Activated T-helper 1 cell treated with anti-CD3 and anti-CD28 coated beads, Interleukin-2, amount 50 U/mL, for 16 hours (primary cell): ENCODE measurements at regions not wholly inside any gene's neighbourhood (a gene's known extent, or its start where the extent isn't known, plus 50 kb on each side); places are given as distances from the start of the nearest gene placed in this dataset.
"Not testable (repeated sequence)": the region's sequence is repeated elsewhere in the genome, so short reads cannot be mapped to it uniquely, and the experiment has no call there.

Experiments used
- DNase-seq, 2 donors: peaks; one replicate each; pipeline ENCODE4 v3.0.0-alpha.2; 2020; ENCODE audit warnings: low read depth in 1 of 2, low spot score in 1 of 2

DNA sequence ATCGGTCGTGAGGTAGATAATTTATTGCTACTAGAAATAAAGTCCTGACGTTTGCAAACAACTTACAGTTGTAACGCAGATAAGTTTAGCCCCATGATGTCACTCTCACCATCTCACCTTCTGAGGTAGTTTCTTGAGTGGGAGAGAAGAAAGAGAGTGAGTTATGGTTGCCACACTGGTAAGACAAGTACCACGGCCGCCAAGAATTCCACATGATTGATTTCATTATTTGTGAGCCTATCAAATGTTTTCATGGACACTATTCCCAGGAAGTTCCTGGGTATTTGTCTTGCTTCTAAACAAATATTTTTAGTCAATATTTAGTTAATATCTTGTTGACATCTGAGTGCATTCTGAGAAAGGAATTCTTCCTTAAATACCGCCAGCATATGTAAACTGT, 339.4 kb upstream of the KIAA1217 start:
- no peak for DNase-seq

DNA sequence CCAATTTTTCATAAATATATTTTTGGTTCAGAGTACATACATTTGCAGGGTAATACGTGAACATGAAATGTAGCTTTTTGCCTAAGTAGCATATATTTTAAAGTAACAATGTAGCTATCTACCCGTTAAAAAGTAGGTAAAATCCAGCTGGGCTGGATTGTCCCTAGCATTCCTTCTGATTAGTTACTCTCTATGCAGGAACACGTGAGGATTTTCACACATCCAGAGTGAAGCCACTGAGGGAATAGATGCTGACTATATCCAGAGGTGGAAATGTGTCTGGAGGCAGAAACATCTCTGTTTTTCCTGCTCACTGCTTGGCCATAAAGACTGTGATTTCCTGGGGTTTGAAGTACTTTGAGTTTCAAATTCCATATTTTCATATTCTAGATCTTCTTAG, 338.9 kb upstream of the KIAA1217 start:
- no peak for DNase-seq

DNA sequence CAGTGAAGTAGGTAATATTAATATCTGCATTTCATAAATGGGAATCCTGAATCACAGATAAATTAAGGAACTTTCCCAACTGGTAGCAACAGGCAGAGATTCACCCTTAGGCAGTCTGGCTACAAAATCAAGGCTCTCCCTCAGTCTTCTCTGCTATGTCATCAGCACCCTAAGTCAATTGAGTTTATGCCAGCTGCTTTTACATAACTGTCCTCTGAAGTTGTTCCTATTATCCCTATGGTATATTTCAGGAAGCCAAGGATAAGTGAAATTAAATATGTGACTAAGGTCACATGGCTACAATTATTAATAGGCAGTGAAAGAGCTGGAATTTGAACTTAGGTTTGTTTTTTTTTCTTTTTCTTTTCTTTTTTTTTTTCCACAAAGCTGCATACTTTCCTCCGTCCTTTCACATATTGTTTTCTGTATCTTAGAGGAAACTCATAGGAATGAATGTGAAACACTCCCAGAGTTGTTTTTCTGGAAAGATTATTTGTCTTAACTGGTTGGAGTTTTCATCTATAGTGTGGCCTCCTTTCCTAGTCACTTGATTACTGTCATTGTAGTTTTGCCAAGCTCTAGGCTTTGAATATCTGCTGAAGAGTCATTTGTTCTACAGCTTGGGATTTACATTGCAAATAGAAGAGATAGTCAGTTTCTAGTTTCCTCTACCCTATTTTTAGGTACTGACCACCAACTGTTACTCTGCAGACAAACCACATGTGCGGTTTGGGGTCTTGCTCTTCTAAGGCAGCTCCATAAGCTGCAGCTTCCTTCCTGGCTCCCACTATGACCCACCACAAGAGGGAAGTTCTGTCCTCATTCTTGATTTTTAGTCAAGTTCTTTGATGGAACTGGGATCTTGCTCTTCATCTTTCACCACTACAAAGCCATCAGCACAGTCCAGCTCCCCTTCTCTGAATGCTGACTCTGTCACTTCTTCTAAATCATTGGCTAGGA, 338.0 kb upstream of the KIAA1217 start:
- DNase-seq: no peak

DNA sequence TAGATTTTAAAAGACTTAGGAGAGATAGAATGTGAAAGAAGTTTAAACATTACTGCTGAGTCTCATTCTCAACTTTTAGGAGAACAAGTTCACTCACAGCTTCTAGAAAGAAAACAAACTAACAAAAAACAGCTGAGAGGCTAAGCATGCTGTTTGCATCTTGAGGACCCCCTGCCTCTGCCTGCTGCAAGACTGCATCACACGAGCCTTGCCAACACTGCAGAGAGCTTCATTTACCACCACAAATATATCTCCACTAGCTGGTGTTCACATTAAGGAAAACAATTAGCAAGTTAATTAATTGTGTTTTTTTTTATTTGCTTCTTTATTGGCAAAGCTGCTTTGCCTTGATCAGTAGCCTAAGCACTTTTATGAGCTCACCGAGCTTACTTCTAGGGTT, 336.6 kb upstream of the KIAA1217 start:
- DNase-seq: no peak

DNA sequence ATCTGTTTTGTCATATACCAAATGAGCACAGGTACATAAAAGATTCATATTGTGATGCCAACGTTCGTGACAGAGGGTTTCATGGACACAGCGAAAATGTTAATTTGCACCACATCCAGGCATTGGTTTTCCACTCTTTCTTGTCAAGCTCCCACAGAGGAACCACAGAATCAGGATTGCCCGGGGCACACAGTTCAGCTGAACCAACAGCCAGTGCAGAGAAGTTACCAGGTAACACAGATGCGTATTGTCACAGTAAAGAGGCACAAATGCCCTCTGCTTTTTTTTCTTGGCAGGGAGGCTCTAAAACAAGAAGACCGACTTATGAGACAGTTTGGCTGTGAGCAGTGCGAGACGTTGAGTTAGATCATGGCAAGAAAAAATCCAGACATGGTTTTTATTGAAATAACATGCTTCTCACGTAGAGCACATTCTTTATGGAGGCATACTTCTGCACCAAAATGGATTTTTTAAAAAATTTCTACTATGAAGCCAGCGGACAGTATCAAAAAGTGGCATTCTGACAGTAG, 331.1 kb upstream of the KIAA1217 start:
- no peak for DNase-seq

DNA sequence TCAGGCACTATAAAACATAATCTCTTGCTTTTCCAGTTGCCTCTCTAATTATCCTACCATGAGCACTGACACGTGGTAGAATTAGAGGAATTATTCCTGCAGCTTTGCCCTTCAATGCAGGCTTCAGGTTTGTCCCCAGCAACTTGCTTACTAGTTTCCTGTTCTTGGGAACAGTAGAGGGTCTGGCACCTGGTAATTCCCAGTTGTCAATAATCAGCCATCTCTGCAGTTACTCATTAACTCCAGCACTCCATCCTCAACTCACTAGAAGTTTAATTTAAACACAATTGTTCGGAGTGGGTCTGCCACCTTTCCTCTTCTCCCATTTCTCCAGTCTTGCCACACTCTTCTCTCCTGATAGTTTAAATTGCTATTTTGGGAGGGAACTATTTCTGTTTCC, 324.3 kb upstream of the KIAA1217 start:
- no peak for DNase-seq

DNA sequence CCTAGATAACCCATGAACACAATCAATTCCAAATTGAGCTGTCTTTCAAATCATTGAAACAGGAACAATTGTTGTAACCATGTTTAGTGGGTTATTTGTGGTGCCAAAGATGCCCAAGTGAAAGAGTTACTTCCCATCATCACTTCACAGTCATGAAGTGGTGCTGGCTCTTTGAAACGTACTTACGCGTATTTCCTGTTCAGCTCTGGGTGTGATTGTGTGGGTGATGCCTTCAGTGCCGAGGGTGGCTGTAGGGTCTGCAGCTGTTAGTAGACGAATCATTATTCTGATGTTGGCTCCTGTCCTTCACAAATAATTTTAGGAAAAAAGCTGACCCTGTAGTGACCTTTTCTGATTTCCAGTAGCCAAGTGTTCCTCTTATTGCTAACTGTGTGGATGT, 323.1 kb upstream of the KIAA1217 start:
- DNase-seq: no peak

DNA sequence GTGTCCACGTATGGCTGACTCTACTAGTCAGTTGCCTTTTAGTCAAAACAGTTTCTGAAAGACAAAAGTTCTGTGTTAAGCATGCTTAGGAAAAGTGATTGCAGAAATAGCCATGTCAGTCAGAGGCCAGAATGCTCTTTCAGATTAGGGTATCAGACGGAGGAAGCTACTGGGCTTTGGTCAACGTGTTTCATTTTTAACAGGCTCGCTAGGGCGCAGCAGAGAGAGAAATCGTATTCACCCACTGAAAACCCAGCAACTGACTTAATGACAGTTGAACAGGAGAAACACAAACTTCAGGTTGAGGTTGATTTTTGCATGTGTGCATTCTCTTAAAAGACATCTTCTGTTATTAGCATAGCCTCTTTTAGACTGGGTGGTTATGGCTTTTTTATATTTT, 322.6 kb upstream of the KIAA1217 start:
- DNase-seq: no peak

DNA sequence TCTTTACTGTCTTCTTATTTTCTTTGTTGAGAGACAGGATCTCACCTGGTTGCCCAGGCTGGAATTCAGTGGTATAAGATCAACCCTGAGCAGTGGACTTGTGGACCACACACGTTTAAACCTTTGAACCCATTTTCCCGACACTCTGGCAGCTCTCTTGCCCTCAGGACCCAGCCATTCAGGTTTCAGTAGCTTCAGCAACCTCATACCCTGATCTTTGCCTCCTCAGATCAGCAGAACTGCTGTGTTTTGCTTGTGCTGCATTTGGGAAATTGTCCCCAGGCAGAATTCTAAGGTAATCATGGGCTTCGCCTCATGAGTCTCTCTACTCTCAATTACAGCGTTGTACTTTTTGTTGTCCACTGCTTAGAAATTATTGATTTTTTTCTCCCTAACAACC, 317.6 kb upstream of the KIAA1217 start:
- no peak for DNase-seq

DNA sequence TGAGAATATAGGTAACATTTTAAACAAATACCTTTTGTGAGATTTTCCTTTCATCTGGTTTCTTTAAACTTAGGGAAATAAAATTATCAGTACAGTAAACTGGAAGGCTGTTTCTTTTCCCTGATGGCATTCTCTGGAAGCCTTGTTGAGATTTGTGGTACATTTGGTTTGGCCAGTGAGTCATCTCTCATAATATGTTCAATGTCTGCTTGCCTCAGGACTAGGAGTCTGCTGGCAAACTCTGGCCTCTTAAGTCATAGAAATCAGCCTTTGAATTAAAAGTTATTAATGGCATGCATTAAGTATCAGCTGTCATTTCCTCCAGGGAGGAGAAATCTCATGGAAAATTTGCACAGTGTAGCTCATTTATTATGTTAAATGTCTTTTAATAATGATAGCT, 316.6 kb upstream of the KIAA1217 start:
- no peak for DNase-seq

DNA sequence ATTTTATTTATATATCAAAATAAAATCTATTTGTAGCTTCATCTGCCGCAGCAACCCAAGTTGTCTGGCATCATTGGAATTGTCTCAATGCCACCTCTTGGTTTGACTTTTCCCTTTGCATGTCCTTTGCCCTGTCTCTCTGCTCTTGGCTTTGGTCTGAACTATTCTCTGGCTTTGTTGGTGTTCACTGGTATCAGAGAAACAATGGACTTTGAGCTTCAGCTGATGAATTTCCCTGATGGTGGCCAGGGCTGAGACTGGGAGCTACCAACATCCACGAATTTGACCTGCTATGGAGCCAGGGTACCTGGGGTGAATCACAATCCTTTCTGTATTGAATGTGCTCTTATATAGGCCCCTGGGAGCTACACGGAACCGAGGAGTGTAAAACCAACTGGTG, 311.7 kb upstream of the KIAA1217 start:
- DNase-seq: no peak

DNA sequence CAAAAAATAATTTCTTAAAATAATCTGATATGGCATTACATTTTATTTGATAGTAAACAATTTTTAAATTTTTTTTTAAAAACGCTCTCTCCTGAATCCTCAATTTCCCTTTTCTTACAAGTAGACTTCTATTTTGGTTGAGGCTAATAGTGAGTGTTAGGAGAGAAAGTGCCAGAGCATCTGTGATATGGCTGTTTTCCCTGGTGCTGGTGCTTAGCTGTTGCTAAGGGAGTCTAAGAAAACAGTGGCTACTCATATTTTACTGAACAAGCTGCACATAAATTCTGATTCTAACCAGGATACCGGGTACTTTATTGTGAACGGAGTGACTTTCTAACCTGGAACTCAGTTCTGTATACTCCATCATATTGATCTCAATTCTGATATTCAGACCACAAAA, 311.1 kb upstream of the KIAA1217 start:
- DNase-seq: no peak

DNA sequence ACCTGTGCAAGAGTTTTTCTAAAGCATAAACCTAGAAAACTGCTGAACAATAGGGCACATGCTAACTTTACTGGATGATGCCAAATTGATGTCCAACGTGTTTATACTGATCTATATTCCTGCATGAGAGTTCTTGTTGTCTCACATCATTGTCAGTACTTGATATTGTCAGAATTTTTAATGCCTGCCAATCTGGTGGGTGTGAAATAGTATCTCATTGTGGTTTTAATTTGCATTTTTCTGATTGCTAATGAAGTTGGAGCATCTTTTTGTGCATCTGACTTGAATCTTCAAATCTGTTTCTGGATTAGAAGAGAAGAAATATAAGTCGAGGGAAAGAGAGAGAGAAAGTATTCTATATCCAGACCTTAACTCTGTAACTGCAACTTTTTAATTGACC, 309.8 kb upstream of the KIAA1217 start:
- no peak for DNase-seq

DNA sequence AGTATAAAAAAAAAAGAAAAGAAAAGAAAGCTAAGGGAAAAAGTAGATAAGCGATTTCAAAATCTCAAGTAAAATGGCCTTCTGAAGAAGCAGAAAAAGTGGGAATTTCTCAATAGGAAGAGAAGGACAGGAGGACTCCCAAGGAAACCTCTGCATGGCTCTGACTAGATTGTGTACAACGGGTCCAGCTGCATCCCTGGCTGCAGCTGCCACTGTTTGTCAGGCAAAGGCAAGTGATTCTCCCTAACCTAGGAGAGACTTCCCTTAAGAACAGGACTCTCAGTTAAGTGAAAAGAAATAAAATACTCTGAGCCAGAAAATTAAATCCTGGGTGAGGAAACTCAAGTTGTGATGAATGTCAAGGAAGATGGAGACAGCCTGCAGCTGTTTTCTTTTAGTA, 298.6 kb upstream of the KIAA1217 start:
- DNase-seq: no peak

DNA sequence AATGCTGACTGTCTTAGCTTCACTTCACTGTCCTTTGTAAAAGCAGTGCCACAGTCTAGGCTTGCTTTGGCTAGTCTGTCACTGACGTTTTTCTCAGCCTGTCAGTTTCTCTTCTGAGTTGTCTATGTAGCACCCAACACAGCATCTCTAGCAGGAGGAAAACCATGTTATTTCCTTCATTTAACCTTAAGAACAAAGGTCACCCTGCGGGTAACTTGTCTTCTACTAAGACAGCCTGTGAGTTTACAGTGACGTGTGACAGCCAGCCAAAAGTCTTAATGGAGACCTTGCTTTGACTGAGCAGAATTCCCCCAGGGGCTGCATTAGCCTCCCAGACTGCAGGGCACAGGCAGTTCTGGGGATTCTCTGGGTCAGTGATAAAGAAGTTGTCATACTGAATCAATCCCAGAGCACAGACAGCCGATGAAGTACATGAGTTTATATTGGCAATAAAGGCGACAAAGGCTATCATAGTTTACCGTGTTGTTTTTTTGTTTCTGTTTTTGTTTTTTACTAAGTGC, 296.0 kb upstream of the KIAA1217 start:
- DNase-seq: no peak

DNA sequence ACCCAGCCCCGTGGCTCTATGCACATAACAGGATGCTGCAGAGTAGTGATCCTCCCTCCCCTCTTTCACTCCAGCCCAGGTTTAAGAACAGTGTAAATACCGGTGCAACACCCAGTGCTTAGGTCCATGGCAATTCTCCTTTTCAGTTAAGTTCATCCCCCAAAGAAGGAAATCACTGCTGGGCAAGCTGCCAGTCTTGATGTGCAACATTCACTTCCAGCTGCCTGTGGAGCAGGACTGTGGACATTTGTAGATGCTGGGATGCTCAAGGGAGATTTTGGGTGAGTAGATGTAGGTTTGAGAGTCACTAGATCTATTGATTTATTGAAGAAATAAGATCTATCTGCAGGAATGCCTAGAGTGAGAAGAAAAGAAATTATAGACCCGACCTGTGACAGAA, 294.3 kb upstream of the KIAA1217 start:
- DNase-seq: no peak

DNA sequence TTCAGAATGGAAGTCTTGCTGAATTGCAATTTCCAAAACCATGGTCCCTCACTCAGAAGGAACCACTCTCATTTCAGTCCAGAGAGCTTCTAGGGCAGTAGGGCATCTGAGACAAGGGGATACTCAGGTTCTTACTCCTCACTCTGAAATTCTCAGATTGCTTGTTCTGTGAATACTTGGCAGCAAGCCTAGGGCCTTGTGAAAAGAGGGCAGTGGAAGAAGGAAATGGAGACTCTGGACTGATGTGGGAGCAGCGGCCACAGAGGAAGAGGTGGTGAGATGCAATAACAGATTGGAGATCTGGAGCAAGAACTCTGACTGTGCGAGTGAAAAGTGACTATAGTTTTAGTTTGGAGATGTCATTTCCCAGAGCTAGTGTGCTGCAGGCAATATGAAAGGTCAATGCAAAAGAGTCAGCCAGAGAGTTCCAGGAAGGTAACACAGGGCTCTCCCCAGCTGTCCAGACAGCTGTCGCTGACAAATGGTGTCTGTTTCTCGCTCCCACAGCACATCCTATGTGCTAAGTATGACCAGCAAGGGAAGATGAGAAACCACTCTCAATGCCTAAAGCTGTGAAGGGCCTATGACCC, 291.6 kb upstream of the KIAA1217 start:
- DNase-seq: no peak

DNA sequence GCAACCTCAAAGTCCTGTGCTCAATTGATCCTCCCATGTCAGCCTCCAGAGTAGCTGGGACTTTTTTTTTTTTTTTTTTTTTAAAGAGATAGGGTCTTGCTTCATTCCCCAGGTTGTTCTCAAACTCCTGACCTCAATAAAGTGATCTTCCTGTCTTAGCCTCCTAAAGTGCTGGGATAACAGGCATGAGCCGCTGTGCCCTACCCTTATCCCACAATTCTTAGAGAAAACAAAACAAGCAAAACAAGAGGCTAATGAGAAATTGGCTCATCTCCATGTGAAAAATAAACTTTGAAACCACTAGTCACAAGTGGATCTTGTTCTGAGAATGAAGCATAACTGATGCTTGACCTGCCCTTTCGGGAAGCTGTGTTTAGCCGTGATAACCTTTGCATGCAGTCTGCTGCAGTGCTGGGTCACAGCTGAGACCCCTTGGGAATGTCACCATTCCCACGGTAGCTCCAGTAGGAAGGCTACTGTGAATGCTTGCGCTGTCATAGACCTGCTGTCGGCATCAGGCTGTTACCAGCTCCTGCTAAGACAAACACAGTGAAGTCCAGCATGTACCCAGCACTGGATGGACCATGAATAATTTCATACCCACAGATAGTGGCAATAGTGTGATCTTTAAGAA, 290.7 kb upstream of the KIAA1217 start:
- DNase-seq: no peak

DNA sequence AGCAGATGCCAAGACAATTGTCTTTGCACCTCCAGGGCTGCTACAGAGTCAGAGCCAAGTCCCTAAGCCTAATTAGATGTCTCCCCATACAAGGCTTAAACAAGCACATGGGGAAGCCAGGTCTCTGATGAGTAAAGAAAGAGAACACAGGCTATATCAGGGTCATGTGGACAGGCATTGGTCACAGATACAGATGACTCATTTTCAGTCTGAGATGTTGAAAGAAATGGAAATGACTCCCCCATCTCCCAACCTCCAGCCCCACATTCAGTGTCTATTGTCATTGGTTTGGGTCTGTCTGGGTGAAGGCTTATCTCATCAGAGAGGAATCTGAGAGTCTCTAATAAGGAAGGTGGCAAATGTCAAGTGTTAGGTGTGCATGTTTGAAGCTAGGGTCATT, 290.1 kb upstream of the KIAA1217 start:
- no peak for DNase-seq

DNA sequence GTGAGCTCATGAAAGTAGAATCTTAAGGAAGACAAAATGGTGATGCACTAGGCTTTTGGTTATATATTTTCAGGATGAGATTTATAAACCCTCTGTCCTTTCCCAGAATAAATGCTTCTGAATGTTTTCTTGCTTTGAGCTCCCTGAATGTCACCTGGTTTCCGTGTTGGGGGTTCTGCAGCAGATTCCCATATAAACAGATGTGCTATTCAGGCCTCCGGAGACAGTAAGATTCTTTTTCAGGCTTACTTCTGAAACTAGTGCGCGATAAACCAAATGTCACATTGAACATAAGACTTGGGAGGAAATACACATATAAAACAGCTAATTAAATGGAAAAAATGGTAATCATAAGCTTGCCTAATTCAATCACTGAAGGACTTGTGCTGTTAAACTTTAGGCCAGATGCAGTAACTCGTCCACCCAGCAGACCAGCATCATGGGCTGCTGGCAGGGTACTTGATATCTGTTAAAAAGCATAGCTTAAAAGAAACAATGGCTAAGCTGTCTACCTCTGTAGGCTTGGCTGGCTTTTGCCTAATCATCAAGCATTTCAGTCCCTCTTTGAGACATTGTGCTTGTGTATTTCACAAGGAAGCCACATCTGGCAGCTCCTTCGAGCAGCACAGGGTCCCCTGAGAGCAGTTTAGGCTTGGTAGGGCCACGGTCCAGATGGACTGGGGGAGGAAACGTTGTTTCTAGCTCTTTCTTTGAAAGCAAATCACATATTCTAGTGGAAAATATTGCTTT, 281.2 kb upstream of the KIAA1217 start:
- no peak for DNase-seq

DNA sequence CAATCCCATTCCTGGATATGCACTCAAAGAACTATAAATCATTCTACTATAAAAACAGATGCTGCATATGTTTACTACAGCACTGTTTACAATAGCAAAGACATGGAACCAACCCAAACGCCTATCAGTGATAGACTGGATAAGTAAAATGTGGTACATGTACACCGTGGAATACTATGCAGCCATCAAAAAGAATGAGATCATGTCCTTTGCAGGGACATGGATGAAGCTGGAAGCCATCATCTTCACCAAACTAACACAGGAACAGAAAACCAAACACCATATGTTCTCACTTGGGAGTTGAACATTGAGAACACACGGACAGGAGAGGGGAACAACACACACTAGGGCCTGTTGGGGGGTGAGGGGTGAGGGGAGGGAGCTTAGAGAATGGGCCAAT, 274.9 kb upstream of the KIAA1217 start:
- DNase-seq: not testable (repeated sequence)
